PFSK-1 (cell line): ENCODE measurements at regions not wholly inside any gene's neighbourhood (a gene's known extent, or its start where the extent isn't known, plus 50 kb on each side); places are given as distances from the start of the nearest gene placed in this dataset.

Experiments used
- FOXP2 ChIP-seq: optimal IDR thresholded peaks from 2 replicates; pipeline ENCODE3; 2011; ENCODE audit warnings: borderline replicate concordance, control low read depth, inconsistent platforms; ENCODE audit not compliant: insufficient read depth; ENCODE audit errors: extremely low read length, extremely low read depth
- POLR2AphosphoS5 ChIP-seq: IDR thresholded peaks from 2 replicates; pipeline ENCODE4 v1.6.1; 2012; ENCODE audit warnings: low read depth, mild to moderate bottlenecking, control low read depth, low read length, moderate library complexity
- SIN3A ChIP-seq: IDR thresholded peaks from 2 replicates; pipeline ENCODE4 v1.6.1; 2012; ENCODE audit warnings: mild to moderate bottlenecking, low read length, moderate library complexity, borderline replicate concordance; ENCODE audit not compliant: insufficient read depth
- TAF1 ChIP-seq: IDR thresholded peaks from 2 replicates; pipeline ENCODE4 v1.6.1; 2012; ENCODE audit warnings: low read length, control low read depth, borderline replicate concordance; ENCODE audit not compliant: insufficient read depth
- TF ChIP-seq, protein P1 (sequence below), 2 experiments: IDR thresholded peaks; 2 replicates each; pipeline versions ENCODE4 v1.6.1 to v1.8.0; 2011 to 2012; ENCODE audit warnings: low read depth in 2 of 2, low read length in 2 of 2, control low read depth in 1 of 2, inconsistent platforms in 1 of 2, mild to moderate bottlenecking in 1 of 2, moderate library complexity in 1 of 2; ENCODE audit not compliant: insufficient read depth in 1 of 2

- TF ChIP-seq, protein P1, sequence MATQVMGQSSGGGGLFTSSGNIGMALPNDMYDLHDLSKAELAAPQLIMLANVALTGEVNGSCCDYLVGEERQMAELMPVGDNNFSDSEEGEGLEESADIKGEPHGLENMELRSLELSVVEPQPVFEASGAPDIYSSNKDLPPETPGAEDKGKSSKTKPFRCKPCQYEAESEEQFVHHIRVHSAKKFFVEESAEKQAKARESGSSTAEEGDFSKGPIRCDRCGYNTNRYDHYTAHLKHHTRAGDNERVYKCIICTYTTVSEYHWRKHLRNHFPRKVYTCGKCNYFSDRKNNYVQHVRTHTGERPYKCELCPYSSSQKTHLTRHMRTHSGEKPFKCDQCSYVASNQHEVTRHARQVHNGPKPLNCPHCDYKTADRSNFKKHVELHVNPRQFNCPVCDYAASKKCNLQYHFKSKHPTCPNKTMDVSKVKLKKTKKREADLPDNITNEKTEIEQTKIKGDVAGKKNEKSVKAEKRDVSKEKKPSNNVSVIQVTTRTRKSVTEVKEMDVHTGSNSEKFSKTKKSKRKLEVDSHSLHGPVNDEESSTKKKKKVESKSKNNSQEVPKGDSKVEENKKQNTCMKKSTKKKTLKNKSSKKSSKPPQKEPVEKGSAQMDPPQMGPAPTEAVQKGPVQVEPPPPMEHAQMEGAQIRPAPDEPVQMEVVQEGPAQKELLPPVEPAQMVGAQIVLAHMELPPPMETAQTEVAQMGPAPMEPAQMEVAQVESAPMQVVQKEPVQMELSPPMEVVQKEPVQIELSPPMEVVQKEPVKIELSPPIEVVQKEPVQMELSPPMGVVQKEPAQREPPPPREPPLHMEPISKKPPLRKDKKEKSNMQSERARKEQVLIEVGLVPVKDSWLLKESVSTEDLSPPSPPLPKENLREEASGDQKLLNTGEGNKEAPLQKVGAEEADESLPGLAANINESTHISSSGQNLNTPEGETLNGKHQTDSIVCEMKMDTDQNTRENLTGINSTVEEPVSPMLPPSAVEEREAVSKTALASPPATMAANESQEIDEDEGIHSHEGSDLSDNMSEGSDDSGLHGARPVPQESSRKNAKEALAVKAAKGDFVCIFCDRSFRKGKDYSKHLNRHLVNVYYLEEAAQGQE (IDR thresholded peaks at IDR 0.05; ENCODE audit: insufficient read depth in 1 of 2, low read depth in 2 of 2, low read length in 2 of 2): no peak
- TF ChIP-seq FOXP2 (no peak), SIN3A (no peak), POLR2AphosphoS5 (no peak), TAF1 (no peak)
Measured at GRCh38 chr2:188751816-188752215, 222.4 kb upstream of the COL3A1 start.

DNA sequence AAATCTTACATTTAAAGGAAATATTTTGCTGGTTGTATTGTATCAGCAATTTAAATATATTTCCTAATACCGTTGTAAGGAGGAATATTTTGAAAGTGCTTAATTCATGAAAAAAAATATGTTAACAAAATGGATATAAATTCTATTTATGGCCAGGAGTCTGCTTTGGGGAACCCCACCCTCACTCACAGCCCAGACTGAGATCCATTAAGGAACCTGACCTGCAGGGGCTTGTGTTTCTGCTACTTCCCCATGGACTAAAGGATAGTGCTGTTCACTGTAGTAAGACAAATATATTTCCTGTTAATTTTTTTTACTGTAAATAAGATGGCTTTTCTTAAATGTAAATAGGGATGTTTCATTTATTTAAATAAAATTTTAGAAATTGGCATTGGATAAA, 221.9 kb upstream of the COL3A1 start:
- TF ChIP-seq, protein P1 (IDR thresholded peaks at IDR 0.05; ENCODE audit: insufficient read depth in 1 of 2, low read depth in 2 of 2, low read length in 2 of 2): no peak
- TF ChIP-seq TAF1 (no peak), FOXP2 (no peak), POLR2AphosphoS5 (no peak), SIN3A (no peak)

DNA sequence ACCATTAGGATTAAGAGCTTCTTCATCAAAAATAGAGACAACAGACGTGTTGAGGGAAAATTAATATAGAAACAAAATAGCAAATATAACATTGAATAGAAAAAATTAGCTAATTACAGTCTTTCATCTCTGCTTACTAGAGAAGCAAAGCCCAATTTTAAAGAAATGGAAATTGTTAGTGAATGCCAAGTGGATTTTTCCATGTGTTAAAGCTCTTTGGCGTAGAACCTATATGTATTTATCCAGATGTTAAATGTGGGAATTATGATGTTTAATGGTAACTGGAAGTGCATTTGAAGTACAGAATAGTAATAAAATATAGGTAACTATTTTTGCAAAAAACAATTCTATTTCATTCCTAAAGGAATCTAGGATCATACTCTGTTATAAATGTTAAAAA, 212.0 kb upstream of the COL3A1 start:
- TF ChIP-seq, protein P1 (IDR thresholded peaks at IDR 0.05; ENCODE audit: insufficient read depth in 1 of 2, low read depth in 2 of 2, low read length in 2 of 2): no peak
- TF ChIP-seq FOXP2: no peak
- TF ChIP-seq POLR2AphosphoS5: no peak

- TF ChIP-seq SIN3A (no peak), FOXP2 (no peak), POLR2AphosphoS5 (no peak), TAF1 (no peak)
- TF ChIP-seq, protein P1 (IDR thresholded peaks at IDR 0.05; ENCODE audit: insufficient read depth in 1 of 2, low read depth in 2 of 2, low read length in 2 of 2): no peak
Measured at GRCh38 chr2:188765522-188766470, 208.4 kb upstream of the COL3A1 start.
